Left renal cortex interstitium (tissue), 4 donors: ENCODE measurements at regions not wholly inside any gene's neighbourhood (a gene's known extent, or its start where the extent isn't known, plus 50 kb on each side); places are given as distances from the start of the nearest gene placed in this dataset.
A peak's percentile ranks its signal among the peaks of the same experiment; 100 is the strongest.
"Not testable (repeated sequence)": the region's sequence is repeated elsewhere in the genome, so short reads cannot be mapped to it uniquely, and the experiment has no call there.

ENCODE experiments used
- DNase-seq, 4 donors: peaks; one replicate each; pipeline ENCODE4 v3.0.0-alpha.2; 2013; ENCODE audit warnings: low read depth in 4 of 4, low spot score in 2 of 4, missing footprints in 1 of 4

GRCh38 chr21:31538816-31539215 is 120.7 kb upstream of the SOD1 start:
- DNase-seq, result no peak

GRCh38 chr21:31537872-31538576 is 121.5 kb upstream of the SOD1 start:
- no peak for DNase-seq

- DNase-seq, result no peak
Measured at GRCh38 chr21:31536138-31536537, 123.4 kb upstream of the SOD1 start.

- peak in 1 of 4 donors; percentile 36 for DNase-seq
Measured at GRCh38 chr21:31531967-31532366, 127.5 kb upstream of the SOD1 start.

- DNase-seq, result no peak
Measured at GRCh38 chr21:31530897-31531705, 128.4 kb upstream of the SOD1 start.

- DNase-seq, result no peak
Measured at GRCh38 chr21:31530364-31530763, 129.1 kb upstream of the SOD1 start.

- no peak for DNase-seq
Measured at GRCh38 chr21:31529406-31529805, 130.1 kb upstream of the SOD1 start.

GRCh38 chr21:31526040-31526439 is 133.5 kb upstream of the SOD1 start:
- DNase-seq, result no peak

GRCh38 chr21:31524140-31524539 is 135.4 kb upstream of the SOD1 start:
- DNase-seq, result no peak

- no peak for DNase-seq
Measured at GRCh38 chr21:31521515-31521914, 138.0 kb upstream of the SOD1 start.

GRCh38 chr21:31520561-31521098 is 138.9 kb upstream of the SOD1 start:
- peak in 1 of 4 donors; percentile 56 for DNase-seq

GRCh38 chr21:31518580-31518979 is 140.9 kb upstream of the SOD1 start:
- no peak for DNase-seq

- no peak for DNase-seq
Measured at GRCh38 chr21:31517664-31518414, 141.7 kb upstream of the SOD1 start.

GRCh38 chr21:31515253-31515652 is 144.2 kb upstream of the SOD1 start:
- no peak for DNase-seq

GRCh38 chr21:31514598-31514997 is 144.9 kb upstream of the SOD1 start:
- DNase-seq, result no peak

- not testable (repeated sequence) for DNase-seq
Measured at GRCh38 chr21:31513541-31513940, 146.0 kb upstream of the SOD1 start.

- not testable (repeated sequence) for DNase-seq
Measured at GRCh38 chr21:31511999-31512398, 147.5 kb upstream of the SOD1 start.

- no peak for DNase-seq
Measured at GRCh38 chr21:31511258-31511657, 148.2 kb upstream of the SOD1 start.

GRCh38 chr21:31509194-31510017 is 150.1 kb upstream of the SOD1 start:
- no peak for DNase-seq

- no peak for DNase-seq
Measured at GRCh38 chr21:31505975-31506374, 153.5 kb upstream of the SOD1 start.
